GF-D8 (cell line): ENCODE measurements at regions not wholly inside any gene's neighbourhood (a gene's known extent, or its start where the extent isn't known, plus 50 kb on each side); places are given as distances from the start of the nearest gene placed in this dataset.

ENCODE experiments used
- DNase-seq: peaks from one replicate; lab custom pipeline; 2025; lab: John Stamatoyannopoulos, UW

DNA sequence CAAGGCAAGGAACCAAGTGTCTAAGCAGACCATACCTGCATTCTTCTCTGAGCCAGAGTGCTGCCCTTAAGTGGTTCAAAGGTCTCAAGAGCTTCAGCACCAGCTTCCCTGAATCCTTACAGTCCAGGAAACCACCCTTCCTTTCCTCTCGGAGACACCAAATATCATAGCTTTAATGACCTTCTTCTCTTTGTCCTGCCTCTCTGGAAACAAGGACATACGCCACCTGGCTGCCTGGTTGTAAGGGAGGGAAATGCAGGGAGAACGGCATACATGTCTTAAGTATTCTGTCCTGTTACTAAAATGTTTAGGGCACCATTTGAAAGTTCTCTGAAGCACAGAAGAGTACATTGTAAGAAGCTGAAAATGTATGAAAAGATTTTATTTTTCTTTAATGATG is 155.6 kb upstream of the ARRDC4 start:
- DNase-seq: no peak

GRCh38 chr15:97806766-97807165 is 153.7 kb upstream of the ARRDC4 start:
- no peak for DNase-seq

GRCh38 chr15:97815835-97816234 is 144.7 kb upstream of the ARRDC4 start:
- no peak for DNase-seq

GRCh38 chr15:97817276-97817890 is 143.1 kb upstream of the ARRDC4 start:
- no peak for DNase-seq

- no peak for DNase-seq
These were observed 124.5 kb upstream of the ARRDC4 start for GRCh38 chr15:97836003-97836402.

DNA sequence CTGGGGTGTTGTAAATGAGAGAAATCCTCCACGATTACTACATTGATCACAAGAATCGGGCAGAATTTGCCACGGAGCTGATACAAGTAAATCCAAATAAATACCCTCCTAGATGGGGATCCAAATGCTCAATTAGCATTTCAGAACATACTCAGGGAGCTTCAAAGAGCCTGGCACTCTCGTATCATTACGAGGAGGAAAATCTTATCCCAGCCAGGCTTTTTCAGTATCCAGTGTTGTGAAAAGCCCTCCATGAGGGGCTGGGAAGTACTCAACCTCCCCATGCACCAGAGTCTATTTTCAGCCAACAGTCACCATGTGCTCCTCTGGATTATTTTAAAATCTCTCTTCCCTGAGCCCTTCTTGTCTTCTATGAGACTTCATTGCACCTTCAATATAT is 122.6 kb upstream of the ARRDC4 start:
- no peak for DNase-seq

GRCh38 chr15:97838606-97839210 is 121.8 kb upstream of the ARRDC4 start:
- DNase-seq: no peak

DNA sequence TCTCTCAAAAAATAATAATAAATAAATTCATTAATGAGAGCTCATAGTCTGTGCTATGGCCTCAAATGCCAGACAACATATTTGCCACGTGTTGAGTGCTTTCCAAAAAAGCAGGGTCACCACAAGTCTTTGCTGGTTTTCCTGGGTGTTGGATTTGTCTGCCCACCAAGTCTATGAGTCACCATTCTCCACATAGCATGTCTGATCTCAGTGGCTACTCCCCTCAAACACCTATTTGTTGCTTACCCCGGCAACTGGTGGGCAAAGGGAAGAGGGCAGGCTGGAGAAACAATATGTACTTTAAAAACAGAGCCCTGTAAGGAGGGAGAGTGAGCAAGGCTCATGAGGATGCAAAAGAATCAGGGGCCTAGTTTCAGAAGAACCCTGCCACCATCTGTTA is 120.0 kb upstream of the ARRDC4 start:
- DNase-seq: no peak

DNA sequence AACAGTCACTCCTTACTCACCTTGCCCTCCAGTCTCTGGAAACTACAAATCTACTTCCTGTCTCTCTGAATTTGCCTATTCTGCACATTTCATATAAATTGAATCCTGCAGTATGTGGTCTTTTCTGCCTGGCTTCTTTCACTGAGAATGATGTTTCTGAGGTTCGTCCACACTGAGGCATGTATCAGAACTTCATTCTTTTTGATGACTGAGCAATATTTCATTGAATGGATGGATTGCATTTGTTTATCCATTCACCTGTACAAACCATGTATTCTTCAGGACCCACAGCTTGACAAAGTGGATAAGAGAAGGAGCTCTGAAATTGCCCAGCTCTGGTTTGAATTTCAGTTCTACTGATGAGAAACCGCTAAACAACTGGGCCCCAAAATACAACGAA is 118.9 kb upstream of the ARRDC4 start:
- no peak for DNase-seq

DNA sequence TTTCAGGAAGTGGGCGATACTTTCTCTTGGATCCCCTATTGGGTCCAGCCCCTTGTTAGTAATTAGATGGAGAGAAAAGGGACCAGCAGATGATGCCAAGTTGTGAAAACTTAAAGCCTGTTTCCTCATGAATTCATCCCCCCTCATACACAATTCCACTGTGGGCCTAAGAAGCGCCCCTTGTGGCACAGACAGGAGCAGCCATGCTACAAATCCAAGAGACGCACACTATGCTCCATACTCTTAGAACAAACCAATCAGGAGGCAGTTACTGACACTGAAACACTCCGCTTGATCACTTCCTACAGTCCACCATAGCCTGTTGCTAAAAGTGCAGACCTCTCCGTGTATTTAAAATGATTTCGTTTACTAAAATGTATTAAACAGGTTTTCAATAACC is 111.3 kb upstream of the ARRDC4 start:
- no peak for DNase-seq

DNA sequence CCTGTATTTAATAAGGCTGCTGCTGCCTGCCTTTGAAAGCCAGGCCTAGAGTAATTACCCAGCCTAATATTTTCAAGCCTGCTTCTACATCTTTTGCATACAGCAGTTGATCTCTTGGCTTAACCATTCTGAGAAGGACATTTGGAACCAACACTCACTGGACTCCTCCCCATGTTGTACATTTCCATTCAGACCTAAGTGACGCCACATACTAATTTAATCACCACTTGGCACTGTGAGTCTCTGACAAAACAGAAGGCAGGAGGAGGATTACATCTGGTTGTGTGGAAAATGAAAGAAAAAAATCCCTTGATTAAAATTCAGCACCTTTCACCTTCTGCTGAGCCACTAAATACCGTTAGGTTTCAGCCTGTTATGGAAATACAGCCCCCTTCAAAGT is 102.2 kb upstream of the ARRDC4 start:
- DNase-seq: no peak

DNA sequence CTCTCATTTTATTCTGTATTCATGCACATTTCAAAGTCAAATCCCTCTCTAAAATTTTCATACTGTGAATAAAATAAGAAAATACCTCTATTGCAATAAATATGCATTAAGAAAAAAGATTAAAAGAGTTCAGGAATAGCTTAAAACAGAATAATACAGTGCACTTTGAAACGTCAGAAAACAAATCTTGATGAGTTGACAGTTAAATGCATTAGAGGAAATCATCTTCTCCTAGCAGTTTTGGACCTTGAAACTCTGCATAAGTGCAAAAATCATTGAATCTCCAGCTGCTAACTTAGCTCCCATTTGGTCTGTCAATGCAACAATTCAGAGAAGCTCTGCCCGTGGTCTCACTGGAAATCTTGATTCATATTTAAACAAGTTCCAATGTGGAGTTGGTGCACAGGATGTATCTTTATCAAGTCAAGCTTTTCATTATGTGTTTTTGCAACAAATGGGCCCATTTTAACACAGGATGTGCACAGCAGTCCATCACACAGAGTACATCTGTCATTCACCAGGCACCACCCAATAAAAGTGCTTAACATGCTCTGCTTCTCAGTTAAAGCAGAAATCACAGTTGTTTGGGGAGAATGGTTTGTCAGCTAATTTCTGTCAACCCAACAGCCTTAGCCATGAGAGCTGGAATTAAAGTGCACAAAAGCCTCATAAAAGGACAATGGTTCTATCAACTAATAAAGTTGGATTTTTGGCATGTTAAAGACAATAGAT is 98.8 kb upstream of the ARRDC4 start:
- no peak for DNase-seq

GRCh38 chr15:97866959-97867358 is 93.5 kb upstream of the ARRDC4 start:
- no peak for DNase-seq

- DNase-seq: no peak
These were observed 92.6 kb upstream of the ARRDC4 start for GRCh38 chr15:97867870-97868269.

- DNase-seq: no peak
These were observed 91.5 kb upstream of the ARRDC4 start for GRCh38 chr15:97868981-97869380.

GRCh38 chr15:97870771-97871170 is 89.7 kb upstream of the ARRDC4 start:
- DNase-seq: no peak

DNA sequence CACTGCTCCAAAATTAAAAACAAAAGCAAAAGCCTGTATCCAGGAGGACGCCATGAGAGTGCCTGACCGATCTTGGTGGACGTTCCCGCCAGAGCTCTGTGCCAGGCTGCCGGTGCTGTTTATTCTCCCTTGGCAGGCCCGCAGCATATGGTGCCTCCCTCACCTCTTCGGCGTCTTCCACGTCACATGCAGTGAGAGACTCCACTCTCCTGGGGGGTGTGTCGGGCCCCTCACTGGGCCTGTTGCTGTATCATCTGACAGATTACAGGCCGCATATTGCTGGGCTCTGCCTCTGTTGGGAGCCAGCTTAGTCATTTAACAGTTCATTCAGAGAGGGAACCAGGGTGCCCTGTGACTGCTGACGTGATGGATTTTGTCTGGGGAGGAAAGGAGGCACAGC is 86.4 kb upstream of the ARRDC4 start:
- DNase-seq: no peak

DNA sequence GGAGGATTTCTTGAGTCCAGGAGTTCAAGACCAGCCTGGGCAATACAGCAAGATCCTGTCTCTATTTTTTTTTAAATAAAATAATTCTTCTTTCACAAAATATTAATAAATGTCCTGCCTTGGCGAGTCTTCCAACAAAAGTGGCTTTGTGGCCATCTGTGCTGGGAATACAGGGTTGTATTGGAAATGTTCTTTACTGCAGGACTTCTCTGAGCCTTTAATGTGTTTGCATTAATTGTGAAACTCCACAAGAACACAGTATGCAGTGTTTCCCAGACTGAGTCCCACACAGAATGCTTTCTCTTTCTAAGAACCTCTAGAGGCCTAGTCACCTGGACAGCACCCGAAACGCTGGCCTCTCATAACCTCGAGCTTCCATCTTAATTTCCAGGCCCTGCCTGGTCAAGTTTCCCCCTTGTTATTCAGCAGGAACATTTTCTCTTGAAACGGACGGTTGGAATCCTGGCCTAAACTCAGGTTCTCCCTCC is 85.4 kb upstream of the ARRDC4 start:
- no peak for DNase-seq

- DNase-seq: no peak
These were observed 84.8 kb upstream of the ARRDC4 start for GRCh38 chr15:97875513-97876280.

DNA sequence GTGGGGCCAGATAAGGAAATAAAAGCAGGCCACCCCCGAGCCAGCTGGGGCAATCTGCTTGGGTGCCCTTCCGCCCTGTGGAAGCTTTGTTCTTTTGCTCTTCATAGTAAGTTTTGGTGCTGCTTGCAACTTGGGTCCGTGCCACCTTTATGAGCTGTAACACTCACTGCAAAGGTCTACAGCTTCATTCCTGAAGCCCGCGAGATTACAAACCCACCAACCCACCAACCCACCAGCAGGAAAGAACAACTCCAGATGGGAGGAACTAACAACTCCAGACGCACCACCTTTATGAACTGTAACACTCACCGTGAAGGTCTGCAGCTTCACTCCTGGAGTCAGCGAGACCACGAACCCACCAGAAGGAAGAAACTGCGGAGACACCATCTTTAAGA is 84.2 kb upstream of the ARRDC4 start:
- no peak for DNase-seq

DNA sequence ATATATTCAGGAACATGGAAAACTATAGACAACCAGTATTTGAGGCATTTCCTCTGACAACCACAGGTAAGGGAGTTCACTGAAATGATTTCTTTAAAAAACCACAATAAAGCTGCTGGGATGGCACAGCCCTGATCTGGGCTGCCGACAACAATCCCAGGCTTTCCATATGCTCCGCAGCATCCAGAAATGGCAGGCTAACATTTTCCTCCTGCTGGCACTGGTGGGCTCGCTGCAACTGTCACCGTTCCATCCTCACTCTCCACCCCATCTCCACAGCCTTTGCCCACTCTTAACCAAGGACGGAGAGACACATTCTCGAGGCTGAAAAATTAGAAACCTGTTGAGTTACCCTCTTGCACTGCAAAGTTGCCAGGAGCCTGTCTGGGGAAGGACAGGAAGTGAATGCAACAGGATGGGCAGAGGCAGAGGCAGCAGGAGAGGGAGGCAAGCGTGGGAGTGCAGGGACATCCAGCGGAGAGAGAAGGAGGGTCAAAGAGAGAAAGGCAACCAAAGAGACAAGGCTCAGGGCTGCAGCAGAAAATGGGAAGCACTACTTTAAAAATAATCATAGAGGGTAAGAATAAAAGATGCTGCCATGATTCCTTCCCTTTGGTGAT is 79.0 kb upstream of the ARRDC4 start:
- DNase-seq: no peak

DNA sequence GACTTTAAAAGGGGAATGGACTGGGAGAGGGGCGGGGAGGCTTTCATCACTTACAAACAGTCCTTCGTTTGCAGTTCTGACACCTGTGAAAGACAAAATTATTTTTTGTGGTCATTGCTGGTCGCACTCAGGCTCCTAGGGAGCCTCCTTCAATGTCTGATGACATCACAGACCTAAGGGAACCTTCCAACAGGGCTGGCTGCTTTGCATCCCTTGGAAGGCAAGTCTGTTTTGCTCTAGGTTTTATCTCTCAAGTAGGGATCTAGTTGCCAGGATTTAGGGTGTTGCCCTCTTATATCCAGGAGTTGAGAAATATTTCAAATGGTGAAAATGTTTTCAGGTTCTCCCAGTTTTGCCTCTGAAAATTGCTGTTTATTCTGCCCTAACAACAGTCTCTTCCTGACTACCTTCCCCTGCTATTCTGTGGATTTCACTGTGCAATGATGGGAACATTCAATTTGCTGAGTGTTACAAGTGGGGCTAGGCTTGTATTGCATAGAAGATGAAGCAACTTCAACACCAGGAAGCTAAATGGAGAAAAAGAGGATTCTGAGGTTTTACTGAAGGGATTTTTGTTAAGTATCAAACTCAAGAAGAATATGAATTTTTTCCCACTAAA is 75.9 kb upstream of the ARRDC4 start:
- no peak for DNase-seq
